ENCODE measurements at regions not wholly inside any gene's neighbourhood (a gene's known extent, or its start where the extent isn't known, plus 50 kb on each side); places are given as distances from the start of the nearest gene placed in this dataset.
"Not testable (repeated sequence)": the region's sequence is repeated elsewhere in the genome, so short reads cannot be mapped to it uniquely, and the experiment has no call there.

- DNase-seq (ENCODE audit: low read depth) = no peak
Measured at GRCh38 chr16:16881814-16882213, 502.9 kb downstream of the NPIPA7 start.

- DNase-seq (ENCODE audit: low read depth) = no peak
Measured at GRCh38 chr16:16882766-16883165, 503.8 kb downstream of the NPIPA7 start.

GRCh38 chr16:16884451-16884850, 505.5 kb downstream of the NPIPA7 start:
- DNase-seq (ENCODE audit: low read depth) = no peak

GRCh38 chr16:16887193-16887592, 508.3 kb downstream of the NPIPA7 start:
- DNase-seq (ENCODE audit: low read depth) = no peak

GRCh38 chr16:16890964-16891363, 512.0 kb downstream of the NPIPA7 start:
- DNase-seq (ENCODE audit: low read depth) = no peak

GRCh38 chr16:16904601-16905000, 525.7 kb downstream of the NPIPA7 start:
- no peak for DNase-seq (ENCODE audit: low read depth)

- DNase-seq (ENCODE audit: low read depth) = no peak
Measured at GRCh38 chr16:16905850-16906249, 526.9 kb downstream of the NPIPA7 start.

- no peak for DNase-seq (ENCODE audit: low read depth)
Measured at GRCh38 chr16:16907089-16907488, 528.1 kb downstream of the NPIPA7 start.

GRCh38 chr16:16908077-16908476, 529.1 kb downstream of the NPIPA7 start:
- no peak for DNase-seq (ENCODE audit: low read depth)

- DNase-seq (ENCODE audit: low read depth) = no peak
Measured at GRCh38 chr16:16909126-16909525, 530.2 kb downstream of the NPIPA7 start.

GRCh38 chr16:16910666-16911065, 531.7 kb downstream of the NPIPA7 start:
- no peak for DNase-seq (ENCODE audit: low read depth)

- no peak for DNase-seq (ENCODE audit: low read depth)
Measured at GRCh38 chr16:16915771-16916170, 536.8 kb downstream of the NPIPA7 start.

- no peak for DNase-seq (ENCODE audit: low read depth)
Measured at GRCh38 chr16:16917191-16917785, 538.3 kb downstream of the NPIPA7 start.

- DNase-seq (ENCODE audit: low read depth) = no peak
Measured at GRCh38 chr16:16923479-16923878, 544.5 kb downstream of the NPIPA7 start.

GRCh38 chr16:16924613-16925012, 545.7 kb downstream of the NPIPA7 start:
- no peak for DNase-seq (ENCODE audit: low read depth)

GRCh38 chr16:16925432-16925831, 545.3 kb downstream of the XYLT1 start:
- DNase-seq (ENCODE audit: low read depth) = no peak

GRCh38 chr16:16928532-16929109, 542.1 kb downstream of the XYLT1 start:
- DNase-seq (ENCODE audit: low read depth) = no peak

GRCh38 chr16:16930309-16931000, 540.3 kb downstream of the XYLT1 start:
- DNase-seq (ENCODE audit: low read depth) = no peak

- no peak for DNase-seq (ENCODE audit: low read depth)
Measured at GRCh38 chr16:16933861-16934260, 536.9 kb downstream of the XYLT1 start.

GRCh38 chr16:16934660-16935059, 536.1 kb downstream of the XYLT1 start:
- DNase-seq (ENCODE audit: low read depth) = no peak

- not testable (repeated sequence) for DNase-seq (ENCODE audit: low read depth)
Measured at GRCh38 chr16:16935909-16936308, 534.9 kb downstream of the XYLT1 start.

- no peak for DNase-seq (ENCODE audit: low read depth)
Measured at GRCh38 chr16:16937576-16937975, 533.2 kb downstream of the XYLT1 start.

- DNase-seq (ENCODE audit: low read depth) = no peak
Measured at GRCh38 chr16:16938009-16938408, 532.8 kb downstream of the XYLT1 start.

- DNase-seq (ENCODE audit: low read depth) = no peak
Measured at GRCh38 chr16:16938980-16939379, 531.8 kb downstream of the XYLT1 start.
